HEK293 (cell line): ENCODE measurements at regions not wholly inside any gene's neighbourhood (a gene's known extent, or its start where the extent isn't known, plus 50 kb on each side); places are given as distances from the start of the nearest gene placed in this dataset.
"Not testable (repeated sequence)": the region's sequence is repeated elsewhere in the genome, so short reads cannot be mapped to it uniquely, and the experiment has no call there.

Experiments
- MYNN ChIP-seq: fragments of 450-650 bp; formaldehyde crosslinking; IDR thresholded peaks from 2 replicates; pipeline ENCODE4 v1.5.1; 2016; ENCODE audit warnings: missing biosample characterization, missing genetic modification characterization, borderline replicate concordance
- ZNF184 ChIP-seq: fragments of 450-650 bp; IDR thresholded peaks from 2 replicates; pipeline ENCODE4 v1.5.1; 2018; ENCODE audit warnings: missing biosample characterization, mild to moderate bottlenecking, missing genetic modification characterization
- ZNF274 ChIP-seq, 2 experiments: fragments of 200-500 bp in 1 of 2; fragments of 450-650 bp in 1 of 2; sonication (Bioruptor generic) in 1 of 2; formaldehyde crosslinking in 1 of 2; IDR thresholded peaks; 2 replicates each; pipeline versions ENCODE4 v1.5.1 to v1.6.1; 2014 to 2016; ENCODE audit warnings: borderline replicate concordance in 1 of 2, inconsistent platforms in 1 of 2, low read length in 1 of 2, missing biosample characterization in 1 of 2, missing genetic modification characterization in 1 of 2
- ZNF404 ChIP-seq: fragments of 450-650 bp; formaldehyde crosslinking; IDR thresholded peaks from 2 replicates; pipeline ENCODE4 v1.5.1; 2017; ENCODE audit warnings: missing biosample characterization, missing genetic modification characterization
- ZNF600 ChIP-seq: fragments of 450-650 bp; formaldehyde crosslinking; IDR thresholded peaks from 2 replicates; pipeline ENCODE4 v1.5.1; 2016; ENCODE audit warnings: missing biosample characterization, missing genetic modification characterization
- ZNF629 ChIP-seq: fragments of 450-650 bp; formaldehyde crosslinking; IDR thresholded peaks from 2 replicates; pipeline ENCODE4 v1.5.1; 2017; ENCODE audit warnings: missing biosample characterization, missing genetic modification characterization
- TF ChIP-seq, protein P1 (sequence below): fragments of 450-650 bp; formaldehyde crosslinking; IDR thresholded peaks from 2 replicates; pipeline ENCODE4 v1.5.1; 2016; ENCODE audit warnings: missing biosample characterization, missing genetic modification characterization

GRCh38 chr10:21438914-21439313 is 86.6 kb downstream of the SKIDA1 start:
- not testable (repeated sequence) for TF ChIP-seq ZNF600 (tag by site-specific recombination); ZNF629 (tag by site-specific recombination); ZNF404; MYNN (tag by site-specific recombination); ZNF274 (IDR thresholded peaks at IDR 0.05; ENCODE audit: low read length); ZNF274 (tag by site-specific recombination; IDR thresholded peaks at IDR 0.05; ENCODE audit: borderline replicate concordance); ZNF184 (tag by site-specific recombination)
- TF ChIP-seq, protein P1, sequence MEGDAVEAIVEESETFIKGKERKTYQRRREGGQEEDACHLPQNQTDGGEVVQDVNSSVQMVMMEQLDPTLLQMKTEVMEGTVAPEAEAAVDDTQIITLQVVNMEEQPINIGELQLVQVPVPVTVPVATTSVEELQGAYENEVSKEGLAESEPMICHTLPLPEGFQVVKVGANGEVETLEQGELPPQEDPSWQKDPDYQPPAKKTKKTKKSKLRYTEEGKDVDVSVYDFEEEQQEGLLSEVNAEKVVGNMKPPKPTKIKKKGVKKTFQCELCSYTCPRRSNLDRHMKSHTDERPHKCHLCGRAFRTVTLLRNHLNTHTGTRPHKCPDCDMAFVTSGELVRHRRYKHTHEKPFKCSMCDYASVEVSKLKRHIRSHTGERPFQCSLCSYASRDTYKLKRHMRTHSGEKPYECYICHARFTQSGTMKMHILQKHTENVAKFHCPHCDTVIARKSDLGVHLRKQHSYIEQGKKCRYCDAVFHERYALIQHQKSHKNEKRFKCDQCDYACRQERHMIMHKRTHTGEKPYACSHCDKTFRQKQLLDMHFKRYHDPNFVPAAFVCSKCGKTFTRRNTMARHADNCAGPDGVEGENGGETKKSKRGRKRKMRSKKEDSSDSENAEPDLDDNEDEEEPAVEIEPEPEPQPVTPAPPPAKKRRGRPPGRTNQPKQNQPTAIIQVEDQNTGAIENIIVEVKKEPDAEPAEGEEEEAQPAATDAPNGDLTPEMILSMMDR: not testable (repeated sequence)
